BE2C (cell line): ENCODE measurements at regions not wholly inside any gene's neighbourhood (a gene's known extent, or its start where the extent isn't known, plus 50 kb on each side); places are given as distances from the start of the nearest gene placed in this dataset.

Experiments used
- DNase-seq: peaks from one replicate; pipeline ENCODE4 v3.0.0-alpha.2; 2020
- H3K27me3 ChIP-seq: fragments of 250-450 bp; sonication (Bioruptor Pico); 2 replicates; pipeline ENCODE4 v1.5.1; 2020; ENCODE audit warnings: mild to moderate bottlenecking
- H3K36me3 ChIP-seq: fragments of 250-450 bp; sonication (Bioruptor Pico); 2 replicates; pipeline ENCODE4 v1.5.1; 2020; ENCODE audit warnings: mild to moderate bottlenecking
- H3K4me1 ChIP-seq: fragments of 250-450 bp; sonication (Bioruptor Pico); 2 replicates; pipeline ENCODE4 v1.5.1; 2020
- H3K4me3 ChIP-seq: 2 replicates; pipeline ENCODE4 v1.5.1; 2011; ENCODE audit warnings: low read depth, low read length
- H3K9me3 ChIP-seq: fragments of 250-450 bp; sonication (Bioruptor Pico); 2 replicates; pipeline ENCODE4 v1.5.1; 2020
- CTCF ChIP-seq: IDR thresholded peaks from 2 replicates; pipeline ENCODE4 v1.5.1; 2012; ENCODE audit warnings: mild to moderate bottlenecking, low read depth, low read length

GRCh38 chr4:124030147-124030546, 633.6 kb downstream of the SPRY1 start:
- Histone ChIP-seq H3K4me3 (no peak overlapping the region), H3K9me3 (no peaks in the 10 kb centered on the region), H3K4me1 (no peaks in the 10 kb centered on the region), H3K27me3 (no peaks in the 10 kb centered on the region), H3K36me3 (no peaks in the 10 kb centered on the region)
- DNase-seq, result no peak
- no peak for TF ChIP-seq CTCF

DNA sequence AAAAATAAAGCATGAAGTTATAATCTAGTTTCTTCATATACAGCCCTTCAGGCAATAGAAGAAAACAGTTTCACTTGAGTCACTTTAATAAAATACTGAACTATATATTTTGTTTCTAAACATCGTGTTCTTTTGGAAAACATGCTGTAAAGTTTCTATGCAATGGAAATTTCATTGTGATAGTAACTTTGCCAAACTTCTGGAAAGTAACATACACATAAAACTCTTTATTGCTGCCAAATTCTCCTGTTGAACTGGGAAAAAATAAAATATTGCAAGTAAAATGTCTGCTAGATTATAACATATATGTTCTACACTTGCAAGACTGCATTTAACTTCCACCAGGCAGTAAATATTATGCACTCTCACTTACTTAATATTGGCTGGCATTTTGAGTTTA, 635.4 kb downstream of the SPRY1 start:
- Histone ChIP-seq H3K9me3 (no peaks in the 10 kb centered on the region), H3K4me1 (no peaks in the 10 kb centered on the region), H3K4me3 (no peak overlapping the region), H3K27me3 (no peaks in the 10 kb centered on the region), H3K36me3 (no peaks in the 10 kb centered on the region)
- no peak for TF ChIP-seq CTCF
- DNase-seq, result no peak

GRCh38 chr4:124035364-124036041, 638.9 kb downstream of the SPRY1 start:
- no peak for TF ChIP-seq CTCF
- no peak for DNase-seq

DNA sequence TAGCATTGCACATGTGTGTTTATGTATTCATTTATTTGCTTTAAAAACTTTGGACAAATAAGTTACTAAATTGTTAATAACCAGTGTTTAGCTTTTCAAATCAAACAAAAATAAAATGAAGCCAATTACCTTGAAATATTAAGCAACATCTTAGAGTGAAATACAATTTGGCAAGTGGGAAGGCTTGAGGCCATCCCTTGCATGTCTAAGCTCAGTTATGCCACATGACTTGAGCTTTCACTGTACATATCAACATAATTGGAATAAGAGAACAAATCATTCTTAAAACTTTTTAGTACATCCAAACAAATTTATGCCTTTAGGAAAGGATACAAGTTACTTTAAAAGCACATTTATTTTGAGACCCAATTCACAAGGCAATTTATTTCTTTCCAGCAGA, 640.6 kb downstream of the SPRY1 start:
- no peaks in the 10 kb centered on the region for H3K9me3 ChIP-seq
- no peaks in the 10 kb centered on the region for H3K27me3 ChIP-seq
- no peaks in the 10 kb centered on the region for H3K4me1 ChIP-seq
- DNase-seq, result no peak
- no peak overlapping the region for H3K4me3 ChIP-seq
- H3K36me3 ChIP-seq, result no peaks in the 10 kb centered on the region
- TF ChIP-seq CTCF, result no peak

More at GRCh38 chr4:124035364-124036041, 638.9 kb downstream of the SPRY1 start:
- Histone ChIP-seq H3K36me3 (no peaks in the 10 kb centered on the region), H3K4me3 (no peak overlapping the region), H3K9me3 (no peaks in the 10 kb centered on the region), H3K27me3 (no peaks in the 10 kb centered on the region), H3K4me1 (no peaks in the 10 kb centered on the region)

- TF ChIP-seq CTCF, result no peak
- Histone ChIP-seq H3K9me3 (no peaks in the 10 kb centered on the region), H3K4me1 (no peaks in the 10 kb centered on the region), H3K27me3 (no peaks in the 10 kb centered on the region), H3K36me3 (no peaks in the 10 kb centered on the region), H3K4me3 (no peak overlapping the region)
- DNase-seq, result no peak
These were observed 647.7 kb downstream of the SPRY1 start for GRCh38 chr4:124044330-124044729.

DNA sequence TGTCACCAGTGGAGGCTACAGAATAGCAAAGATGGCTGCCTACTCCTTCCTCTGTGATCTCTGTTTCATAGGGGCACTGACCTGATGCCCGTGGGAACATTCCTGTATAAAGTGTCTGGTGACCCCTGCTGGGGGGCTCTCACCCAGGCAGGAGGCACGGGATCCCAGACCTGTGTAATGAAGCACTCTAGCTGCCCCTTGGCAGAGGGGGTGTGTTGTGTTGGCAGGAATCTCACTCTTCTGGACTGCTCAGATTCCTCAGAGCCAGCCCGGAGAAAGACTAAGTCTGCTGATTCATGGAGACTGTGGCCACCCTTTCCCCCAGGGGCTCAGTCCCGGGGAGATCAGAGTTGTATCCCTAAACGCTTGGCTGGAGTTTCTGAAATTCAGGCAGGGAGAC, 648.3 kb downstream of the SPRY1 start:
- Histone ChIP-seq H3K27me3 (no peaks in the 10 kb centered on the region), H3K4me1 (no peaks in the 10 kb centered on the region), H3K4me3 (no peak overlapping the region), H3K9me3 (no peaks in the 10 kb centered on the region), H3K36me3 (no peaks in the 10 kb centered on the region)
- DNase-seq, result no peak
- TF ChIP-seq CTCF, result no peak
